GM21786 (cell line): ENCODE measurements at regions not wholly inside any gene's neighbourhood (a gene's known extent, or its start where the extent isn't known, plus 50 kb on each side); places are given as distances from the start of the nearest gene placed in this dataset.

ENCODE experiments used
- ATAC-seq: cut with Tn5 transposase; IDR thresholded peaks from one replicate; pipeline ENCODE4 v1.9.1; 2021; ENCODE audit not compliant: unreplicated experiment

GRCh38 chr1:239268941-239269340, 117.4 kb upstream of the CHRM3 start:
- no peak for ATAC-seq

GRCh38 chr1:239268007-239268406, 118.4 kb upstream of the CHRM3 start:
- ATAC-seq = no peak

GRCh38 chr1:239263801-239264200, 122.6 kb upstream of the CHRM3 start:
- no peak for ATAC-seq

DNA sequence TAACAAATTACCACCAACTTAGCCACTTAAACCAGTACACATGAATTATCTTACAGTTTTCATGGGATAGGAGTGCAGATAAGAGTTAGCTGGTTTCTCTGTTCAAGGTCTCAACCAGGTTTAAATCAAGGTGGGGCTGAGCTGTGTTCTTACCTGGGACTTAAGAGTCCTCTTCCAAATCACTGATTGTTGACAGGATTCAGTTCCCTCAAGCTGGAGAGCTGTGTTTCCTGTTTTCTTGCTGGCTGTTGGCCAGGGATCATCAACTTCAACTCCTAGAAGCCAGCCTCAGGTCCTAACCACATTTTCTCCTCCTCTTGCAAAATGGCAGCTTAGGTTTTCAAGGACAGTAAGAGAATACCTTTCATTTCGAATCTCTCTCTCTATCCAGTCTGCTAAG, 123.8 kb upstream of the CHRM3 start:
- ATAC-seq = no peak

- ATAC-seq = no peak
Observed at GRCh38 chr1:239261521-239261920, 124.8 kb upstream of the CHRM3 start.

GRCh38 chr1:239260842-239261241, 125.5 kb upstream of the CHRM3 start:
- no peak for ATAC-seq

GRCh38 chr1:239255628-239256160, 130.7 kb upstream of the CHRM3 start:
- no peak for ATAC-seq

DNA sequence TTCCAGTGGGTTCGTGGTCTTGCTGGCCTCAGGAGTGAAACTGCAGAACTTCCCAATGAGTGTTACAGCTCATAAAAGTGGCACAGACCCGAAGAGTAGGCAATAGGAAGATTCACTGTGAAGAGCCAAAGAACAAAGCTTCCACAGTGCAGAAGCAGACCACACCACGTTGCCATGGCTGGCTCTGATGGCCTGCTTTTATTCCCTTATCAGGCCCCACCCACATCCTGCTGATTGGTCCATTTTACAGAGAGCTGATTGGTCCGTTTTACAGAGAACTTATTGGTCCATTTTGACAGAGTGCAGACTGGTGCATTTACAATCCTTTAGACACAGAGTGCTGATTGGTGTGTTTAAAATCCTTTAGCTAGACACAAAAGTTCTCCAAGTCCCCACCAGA, 131.4 kb upstream of the CHRM3 start:
- no peak for ATAC-seq

GRCh38 chr1:239253032-239253431, 133.3 kb upstream of the CHRM3 start:
- no peak for ATAC-seq

GRCh38 chr1:239250353-239251035, 135.9 kb upstream of the CHRM3 start:
- ATAC-seq = no peak

DNA sequence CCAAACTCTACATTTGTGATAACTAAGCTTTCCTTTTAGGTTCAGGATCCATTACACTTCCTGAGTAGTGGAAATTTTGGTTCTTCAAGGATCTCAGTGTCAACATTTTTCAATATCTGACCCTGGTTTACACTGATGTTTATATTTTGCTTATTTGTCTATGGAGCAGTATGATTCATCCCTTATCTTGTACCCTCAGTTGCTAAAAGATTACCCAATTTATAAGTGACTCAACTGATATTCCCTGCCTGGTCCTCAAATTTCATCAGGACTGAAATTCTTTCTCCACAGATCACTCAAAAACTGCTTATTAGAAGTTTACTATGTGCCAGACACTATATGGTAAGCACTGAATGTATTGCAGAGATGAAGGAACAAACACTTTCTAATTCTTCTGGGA, 139.1 kb upstream of the CHRM3 start:
- ATAC-seq = no peak

GRCh38 chr1:239244084-239244483, 142.3 kb upstream of the CHRM3 start:
- no peak for ATAC-seq

GRCh38 chr1:239243006-239243405, 143.4 kb upstream of the CHRM3 start:
- ATAC-seq = no peak

GRCh38 chr1:239242404-239242803, 144.0 kb upstream of the CHRM3 start:
- ATAC-seq = no peak

DNA sequence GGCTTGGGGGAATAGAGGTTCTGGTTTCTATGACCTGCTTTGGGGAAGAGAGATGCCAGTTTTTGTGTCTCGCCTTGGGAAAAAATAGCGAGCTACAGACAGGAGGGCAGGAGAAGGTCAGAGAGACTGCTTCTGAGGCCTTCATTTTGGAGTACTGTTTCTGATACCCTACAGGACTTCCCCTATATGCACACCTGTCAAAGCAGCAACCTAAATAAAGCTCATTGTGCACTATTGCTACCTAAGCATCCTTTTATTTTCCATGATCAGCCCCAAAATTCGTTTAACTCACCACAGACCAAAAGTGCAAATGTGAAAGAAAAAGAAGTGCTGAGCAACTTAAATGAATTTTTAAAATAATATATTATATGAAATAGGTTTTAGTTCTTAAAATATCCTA, 145.6 kb upstream of the CHRM3 start:
- no peak for ATAC-seq

DNA sequence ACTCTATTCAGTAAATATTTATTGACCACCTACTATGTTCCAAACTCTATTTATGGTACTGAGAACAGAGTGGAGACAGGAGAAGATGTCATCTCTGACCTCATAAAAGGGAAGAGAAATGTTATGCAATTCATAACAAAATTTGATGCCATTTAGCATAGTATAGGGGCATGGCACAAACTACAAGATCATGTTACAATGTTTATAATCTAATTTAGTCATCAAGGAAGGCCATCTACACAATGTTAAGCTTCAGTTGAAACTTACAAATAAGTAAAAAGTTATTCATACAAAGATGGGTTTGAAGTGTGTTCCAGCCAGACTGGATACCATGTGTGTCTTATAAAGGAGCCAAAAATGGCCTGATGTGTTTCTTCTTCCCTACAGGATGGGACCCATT, 146.8 kb upstream of the CHRM3 start:
- ATAC-seq = no peak

DNA sequence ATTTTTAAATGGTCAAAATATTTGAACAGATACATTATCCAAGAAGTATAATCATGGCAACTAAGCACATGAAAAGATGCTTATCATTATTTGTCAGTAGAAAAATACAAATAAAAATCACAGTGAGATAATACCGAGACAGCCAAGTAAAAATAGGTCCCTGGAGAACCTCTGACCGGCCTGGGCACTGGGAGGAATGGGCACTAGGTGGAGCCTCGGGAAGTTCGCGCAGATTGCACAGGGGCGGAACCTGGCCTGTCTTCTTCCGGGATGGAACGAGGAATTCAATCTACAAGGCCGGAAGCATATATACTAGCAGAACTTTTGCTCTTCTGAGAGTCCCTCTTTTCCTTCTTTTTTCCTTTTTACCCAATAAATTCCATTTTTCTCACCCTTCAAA, 148.5 kb upstream of the CHRM3 start:
- no peak for ATAC-seq

- ATAC-seq = no peak
Observed at GRCh38 chr1:239233626-239234025, 152.7 kb upstream of the CHRM3 start.

- no peak for ATAC-seq
Observed at GRCh38 chr1:239232921-239233320, 153.4 kb upstream of the CHRM3 start.

- ATAC-seq = no peak
Observed at GRCh38 chr1:239228451-239228850, 157.9 kb upstream of the CHRM3 start.

DNA sequence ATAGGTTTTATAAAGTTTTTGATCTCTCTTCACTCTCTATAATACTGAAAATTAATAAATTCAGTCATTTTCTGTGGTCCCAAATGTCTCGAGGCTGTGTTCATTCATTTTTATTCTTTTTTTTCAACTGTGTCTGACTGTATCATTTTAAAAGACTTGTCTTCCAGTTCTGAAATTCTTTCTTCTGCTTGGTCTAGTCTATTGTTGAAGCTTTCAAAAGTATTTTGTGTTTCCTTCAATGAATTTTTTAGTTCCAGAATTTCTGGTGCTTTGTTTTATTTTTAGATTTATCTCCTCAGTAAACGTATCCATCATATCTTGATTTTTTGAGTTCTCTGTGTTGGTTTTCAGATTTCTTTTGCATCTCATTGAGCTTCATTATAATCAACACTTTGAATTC, 161.0 kb upstream of the CHRM3 start:
- no peak for ATAC-seq

GRCh38 chr1:239224100-239224499, 162.3 kb upstream of the CHRM3 start:
- ATAC-seq = no peak

GRCh38 chr1:239222999-239223398, 163.4 kb upstream of the CHRM3 start:
- ATAC-seq = no peak
